ENCODE measurements at regions not wholly inside any gene's neighbourhood (a gene's known extent, or its start where the extent isn't known, plus 50 kb on each side); places are given as distances from the start of the nearest gene placed in this dataset.

DNA sequence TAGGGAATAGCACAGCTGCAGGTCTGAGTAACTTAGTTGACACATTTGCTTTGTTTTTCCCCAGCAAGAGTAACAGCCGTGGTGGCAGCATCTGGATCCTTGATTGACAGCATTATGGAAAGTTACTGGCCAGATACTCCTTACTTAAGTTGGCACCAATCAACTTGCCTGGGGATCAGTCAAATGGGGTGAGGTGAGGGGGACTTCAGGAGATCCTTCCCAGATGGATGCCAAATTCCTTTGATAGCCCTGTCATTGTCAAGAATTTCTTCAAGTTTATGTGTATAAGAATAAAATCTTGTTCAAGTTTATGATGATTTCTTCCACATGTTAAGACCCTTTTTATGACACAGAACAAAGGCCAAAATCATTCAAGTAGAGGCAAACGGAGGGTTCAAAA lies 618.4 kb downstream of the SLC6A15 start:
- dilution Hi-C loops (cut with MboI; ENCODE audit: extremely low pct_ligation_motif_present, low sequenced_read_pairs), result no loop called here
- no peak overlapping the region for H2AFZ ChIP-seq (ENCODE audit: control insufficient read depth, low read length)
- no peak for FAIRE-seq

GRCh38 chr12:84290168-84290567 lies 622.4 kb downstream of the SLC6A15 start:
- Histone ChIP-seq H3K4me1 (ENCODE audit: control insufficient read depth, extremely low read depth, insufficient read depth, low read length) (peaks cover 4% of the 10 kb centered on the region), H3K27me3 (ENCODE audit: control insufficient read depth, extremely low read depth, insufficient read depth, low read length) (no peaks in the 10 kb centered on the region), H3K9me1 (ENCODE audit: control insufficient read depth, extremely low read depth, insufficient read depth, low read length) (no peaks in the 10 kb centered on the region), H3K4me2 (ENCODE audit: control insufficient read depth, extremely low read depth, insufficient read depth, low read depth, low read length) (no peak overlapping the region), H3K9ac (ENCODE audit: control insufficient read depth, extremely low read depth, insufficient read depth, low read length) (no peak overlapping the region), H3K27ac (ENCODE audit: control insufficient read depth, insufficient read depth, low read length) (no peak overlapping the region), H3K9me3 (ENCODE audit: control insufficient read depth, low read depth, low read length) (no peaks in the 10 kb centered on the region), H3K4me3 (ENCODE audit: control insufficient read depth in 2 of 3, extremely low read depth in 1 of 3, insufficient read depth in 2 of 3, low read depth in 1 of 3, low read length in 3 of 3) (no peak overlapping the region), H2AFZ (ENCODE audit: control insufficient read depth, low read length) (no peak overlapping the region), H3K79me2 (ENCODE audit: control insufficient read depth, insufficient read depth, low read length) (no peaks in the 10 kb centered on the region), H3K36me3 (ENCODE audit: control insufficient read depth in 2 of 2, extremely low read depth in 1 of 2, insufficient read depth in 2 of 2, low read length in 2 of 2) (no peaks in the 10 kb centered on the region), H4K20me1 (ENCODE audit: control insufficient read depth, extremely low read depth, insufficient read depth, low read length) (no peaks in the 10 kb centered on the region)
- TF ChIP-seq, protein P1, sequence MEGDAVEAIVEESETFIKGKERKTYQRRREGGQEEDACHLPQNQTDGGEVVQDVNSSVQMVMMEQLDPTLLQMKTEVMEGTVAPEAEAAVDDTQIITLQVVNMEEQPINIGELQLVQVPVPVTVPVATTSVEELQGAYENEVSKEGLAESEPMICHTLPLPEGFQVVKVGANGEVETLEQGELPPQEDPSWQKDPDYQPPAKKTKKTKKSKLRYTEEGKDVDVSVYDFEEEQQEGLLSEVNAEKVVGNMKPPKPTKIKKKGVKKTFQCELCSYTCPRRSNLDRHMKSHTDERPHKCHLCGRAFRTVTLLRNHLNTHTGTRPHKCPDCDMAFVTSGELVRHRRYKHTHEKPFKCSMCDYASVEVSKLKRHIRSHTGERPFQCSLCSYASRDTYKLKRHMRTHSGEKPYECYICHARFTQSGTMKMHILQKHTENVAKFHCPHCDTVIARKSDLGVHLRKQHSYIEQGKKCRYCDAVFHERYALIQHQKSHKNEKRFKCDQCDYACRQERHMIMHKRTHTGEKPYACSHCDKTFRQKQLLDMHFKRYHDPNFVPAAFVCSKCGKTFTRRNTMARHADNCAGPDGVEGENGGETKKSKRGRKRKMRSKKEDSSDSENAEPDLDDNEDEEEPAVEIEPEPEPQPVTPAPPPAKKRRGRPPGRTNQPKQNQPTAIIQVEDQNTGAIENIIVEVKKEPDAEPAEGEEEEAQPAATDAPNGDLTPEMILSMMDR (optimal IDR thresholded peaks at IDR 0.05 in 1 of 3, IDR thresholded peaks at IDR 0.05 in 1 of 3, conservative IDR thresholded peaks at IDR 0.05 in 1 of 3; ENCODE audit: extremely low read depth in 1 of 3, insufficient read depth in 2 of 3, low read length in 3 of 3), result no peak
- TF ChIP-seq EZH2 (IDR thresholded peaks at IDR 0.05; ENCODE audit: low read length), result no peak
- DNase-seq (ENCODE audit: low read depth, low spot score) (no peak), FAIRE-seq (no peak)
- dilution Hi-C loops (cut with MboI; ENCODE audit: extremely low pct_ligation_motif_present, low sequenced_read_pairs), result no loop called here

More for the DNA sequence above, 618.4 kb downstream of the SLC6A15 start:
- H3K4me1 ChIP-seq (ENCODE audit: control insufficient read depth, extremely low read depth, insufficient read depth, low read length), result no peaks in the 10 kb centered on the region
- H3K27ac ChIP-seq (ENCODE audit: control insufficient read depth, insufficient read depth, low read length), result no peak overlapping the region
- no peaks in the 10 kb centered on the region for H3K27me3 ChIP-seq (ENCODE audit: control insufficient read depth, extremely low read depth, insufficient read depth, low read length)
- no peak for DNase-seq (ENCODE audit: low read depth, low spot score)
- H3K9me1 ChIP-seq (ENCODE audit: control insufficient read depth, extremely low read depth, insufficient read depth, low read length), result no peaks in the 10 kb centered on the region
- no peak overlapping the region for H3K9ac ChIP-seq (ENCODE audit: control insufficient read depth, extremely low read depth, insufficient read depth, low read length)
- H3K36me3 ChIP-seq (ENCODE audit: control insufficient read depth in 2 of 2, extremely low read depth in 1 of 2, insufficient read depth in 2 of 2, low read length in 2 of 2), result no peaks in the 10 kb centered on the region
- H3K4me3 ChIP-seq (ENCODE audit: control insufficient read depth in 2 of 3, extremely low read depth in 1 of 3, insufficient read depth in 2 of 3, low read depth in 1 of 3, low read length in 3 of 3), result no peak overlapping the region
- H3K4me2 ChIP-seq (ENCODE audit: control insufficient read depth, extremely low read depth, insufficient read depth, low read depth, low read length), result no peak overlapping the region
- TF ChIP-seq, protein P1 (optimal IDR thresholded peaks at IDR 0.05 in 1 of 3, IDR thresholded peaks at IDR 0.05 in 1 of 3, conservative IDR thresholded peaks at IDR 0.05 in 1 of 3; ENCODE audit: extremely low read depth in 1 of 3, insufficient read depth in 2 of 3, low read length in 3 of 3), result no peak
- TF ChIP-seq EZH2 (IDR thresholded peaks at IDR 0.05; ENCODE audit: low read length), result no peak
- H3K9me3 ChIP-seq (ENCODE audit: control insufficient read depth, low read depth, low read length), result no peaks in the 10 kb centered on the region
- H4K20me1 ChIP-seq (ENCODE audit: control insufficient read depth, extremely low read depth, insufficient read depth, low read length), result no peaks in the 10 kb centered on the region
- H3K79me2 ChIP-seq (ENCODE audit: control insufficient read depth, insufficient read depth, low read length), result no peaks in the 10 kb centered on the region

Measured in keratinocyte (primary cell).